ENCODE measurements at regions not wholly inside any gene's neighbourhood (a gene's known extent, or its start where the extent isn't known, plus 50 kb on each side); places are given as distances from the start of the nearest gene placed in this dataset.

GRCh38 chr4:31682796-31683195, 962.6 kb downstream of the PCDH7 start:
- no peak for TF ChIP-seq CTCF (IDR thresholded peaks at IDR 0.05)
- no peak for TF ChIP-seq POLR2A (IDR thresholded peaks at IDR 0.05)

Data from right lobe of liver (tissue), 4 donors.